ENCODE measurements at regions not wholly inside any gene's neighbourhood (a gene's known extent, or its start where the extent isn't known, plus 50 kb on each side); places are given as distances from the start of the nearest gene placed in this dataset.

DNA sequence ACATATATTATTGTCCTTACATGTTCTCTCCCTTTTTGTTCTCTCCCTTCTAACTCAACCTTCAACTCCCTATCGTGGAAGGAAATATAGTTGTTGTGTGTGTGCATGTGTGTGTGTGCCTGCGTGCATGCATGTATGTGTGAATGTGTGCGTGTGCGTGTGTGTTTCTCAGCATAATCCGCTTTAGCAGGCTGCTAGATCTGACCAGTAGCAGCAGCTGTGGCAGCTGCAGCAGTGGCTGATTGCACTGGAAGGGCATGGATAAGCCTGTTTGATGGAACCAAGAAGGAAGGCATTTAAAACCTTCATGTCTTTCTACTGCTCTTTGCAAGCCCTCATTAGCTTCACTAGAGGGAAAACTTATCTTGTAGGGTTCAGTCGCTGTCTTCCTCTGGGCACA is 65.6 kb upstream of the IRF2BP2 start:
- H3K4me1 ChIP-seq (ENCODE audit: insufficient read depth, low read length, severe bottlenecking): peaks cover 31% of the 10 kb centered on the region

DNA sequence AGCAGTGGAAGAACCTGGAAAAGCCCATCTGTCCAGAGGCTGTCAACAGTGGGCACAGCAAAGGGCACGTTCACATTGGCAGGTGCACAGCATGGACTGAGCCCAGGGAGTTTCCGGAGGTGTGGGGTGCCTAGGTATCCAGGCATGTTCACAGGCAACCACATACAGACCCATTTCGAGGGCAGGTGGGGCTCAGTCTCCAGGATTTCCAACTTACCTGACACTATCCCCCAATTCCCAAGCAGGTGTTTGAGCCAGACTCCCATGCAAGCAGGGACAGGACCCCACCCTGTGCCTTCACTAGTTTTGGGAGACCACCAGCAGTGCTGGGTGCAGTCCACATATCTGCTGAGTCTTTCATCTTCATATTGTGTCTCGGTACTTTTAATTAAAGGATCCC is 65.0 kb upstream of the IRF2BP2 start:
- Histone ChIP-seq H3K4me1 (ENCODE audit: insufficient read depth, low read length, severe bottlenecking) (peaks cover 28% of the 10 kb centered on the region), H3K4me2 (ENCODE audit: low read length) (no peak overlapping the region), H2AFZ (ENCODE audit: low read length) (no peak overlapping the region), H4K20me1 (ENCODE audit: insufficient read depth, low read length) (no peaks in the 10 kb centered on the region), H3K4me3 (ENCODE audit: low read depth, low read length, poor library complexity, severe bottlenecking) (no peak overlapping the region), H3K9me3 (ENCODE audit: low read length) (no peaks in the 10 kb centered on the region), H3K36me3 (ENCODE audit: insufficient read depth, low read length) (no peaks in the 10 kb centered on the region), H3K9me2 (ENCODE audit: low read depth, low read length) (no peaks in the 10 kb centered on the region), H3K9ac (ENCODE audit: low read length) (no peak overlapping the region), H3K79me2 (ENCODE audit: insufficient read depth, low read length) (no peaks in the 10 kb centered on the region), H3K27me3 (ENCODE audit: insufficient read depth, low read length) (no peaks in the 10 kb centered on the region), H3K27ac (ENCODE audit: low read depth, low read length, poor library complexity, severe bottlenecking) (no peak overlapping the region), H3F3A (ENCODE audit: insufficient read depth, low read length) (no peaks in the 10 kb centered on the region)
- TF ChIP-seq, protein P1, sequence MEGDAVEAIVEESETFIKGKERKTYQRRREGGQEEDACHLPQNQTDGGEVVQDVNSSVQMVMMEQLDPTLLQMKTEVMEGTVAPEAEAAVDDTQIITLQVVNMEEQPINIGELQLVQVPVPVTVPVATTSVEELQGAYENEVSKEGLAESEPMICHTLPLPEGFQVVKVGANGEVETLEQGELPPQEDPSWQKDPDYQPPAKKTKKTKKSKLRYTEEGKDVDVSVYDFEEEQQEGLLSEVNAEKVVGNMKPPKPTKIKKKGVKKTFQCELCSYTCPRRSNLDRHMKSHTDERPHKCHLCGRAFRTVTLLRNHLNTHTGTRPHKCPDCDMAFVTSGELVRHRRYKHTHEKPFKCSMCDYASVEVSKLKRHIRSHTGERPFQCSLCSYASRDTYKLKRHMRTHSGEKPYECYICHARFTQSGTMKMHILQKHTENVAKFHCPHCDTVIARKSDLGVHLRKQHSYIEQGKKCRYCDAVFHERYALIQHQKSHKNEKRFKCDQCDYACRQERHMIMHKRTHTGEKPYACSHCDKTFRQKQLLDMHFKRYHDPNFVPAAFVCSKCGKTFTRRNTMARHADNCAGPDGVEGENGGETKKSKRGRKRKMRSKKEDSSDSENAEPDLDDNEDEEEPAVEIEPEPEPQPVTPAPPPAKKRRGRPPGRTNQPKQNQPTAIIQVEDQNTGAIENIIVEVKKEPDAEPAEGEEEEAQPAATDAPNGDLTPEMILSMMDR (IDR thresholded peaks at IDR 0.05; ENCODE audit: low read length): no peak
- TF ChIP-seq EZH2 (IDR thresholded peaks at IDR 0.05; ENCODE audit: borderline replicate concordance, low read length): no peak

More for the DNA sequence above, 65.6 kb upstream of the IRF2BP2 start:
- H3F3A ChIP-seq (ENCODE audit: insufficient read depth, low read length): no peaks in the 10 kb centered on the region
- H3K4me2 ChIP-seq (ENCODE audit: low read length): peak overlapping the region; percentile 78
- no peaks in the 10 kb centered on the region for H3K79me2 ChIP-seq (ENCODE audit: insufficient read depth, low read length)
- no peaks in the 10 kb centered on the region for H3K9me3 ChIP-seq (ENCODE audit: low read length)
- H3K4me3 ChIP-seq (ENCODE audit: low read depth, low read length, poor library complexity, severe bottlenecking): peak overlapping the region; percentile 60
- no peaks in the 10 kb centered on the region for H3K27me3 ChIP-seq (ENCODE audit: insufficient read depth, low read length)
- H3K9me2 ChIP-seq (ENCODE audit: low read depth, low read length): no peaks in the 10 kb centered on the region
- no peaks in the 10 kb centered on the region for H3K36me3 ChIP-seq (ENCODE audit: insufficient read depth, low read length)
- no peaks in the 10 kb centered on the region for H4K20me1 ChIP-seq (ENCODE audit: insufficient read depth, low read length)
- H3K27ac ChIP-seq (ENCODE audit: low read depth, low read length, poor library complexity, severe bottlenecking): no peak overlapping the region
- H3K9ac ChIP-seq (ENCODE audit: low read length): peak overlapping the region; percentile 49; the same call in 1 of the 2 replicates
- TF ChIP-seq, protein P1 (IDR thresholded peaks at IDR 0.05; ENCODE audit: low read length): no peak
- no peak for TF ChIP-seq EZH2 (IDR thresholded peaks at IDR 0.05; ENCODE audit: borderline replicate concordance, low read length)
- H2AFZ ChIP-seq (ENCODE audit: low read length): peak overlapping the region; percentile 24

DNA sequence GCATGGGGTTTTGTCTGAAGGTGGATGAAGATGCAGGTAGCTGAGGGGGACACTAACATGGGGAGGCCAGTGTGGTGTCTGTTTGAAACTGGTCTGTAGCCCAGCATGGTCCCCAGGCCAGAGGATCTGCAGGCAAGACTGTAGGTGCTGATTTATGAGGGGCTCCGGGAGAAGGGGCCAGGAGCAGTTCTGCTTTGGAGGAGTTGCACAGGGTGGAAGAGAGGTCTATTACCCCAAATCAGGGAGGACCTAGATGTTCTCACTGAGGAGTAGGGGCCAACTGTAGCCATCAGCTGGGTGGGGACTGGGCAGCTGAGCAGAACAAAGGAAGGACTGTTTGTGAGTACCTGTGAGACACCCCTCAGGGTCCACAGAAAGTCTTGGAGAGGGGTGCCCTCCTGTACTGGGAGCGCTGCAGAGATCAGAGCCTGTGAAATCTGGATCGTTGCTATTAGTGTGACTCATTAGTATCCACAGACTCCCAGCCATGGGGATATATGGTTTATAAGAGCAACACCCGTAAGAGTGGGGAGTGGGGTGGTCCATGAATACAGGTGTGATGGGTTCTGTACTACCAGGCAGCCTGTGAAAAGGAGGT is 64.3 kb upstream of the IRF2BP2 start:
- H3K4me1 ChIP-seq (ENCODE audit: insufficient read depth, low read length, severe bottlenecking): peaks cover 28% of the 10 kb centered on the region
- no peaks in the 10 kb centered on the region for H3K9me2 ChIP-seq (ENCODE audit: low read depth, low read length)
- H3K9me3 ChIP-seq (ENCODE audit: low read length): no peaks in the 10 kb centered on the region
- no peak overlapping the region for H3K27ac ChIP-seq (ENCODE audit: low read depth, low read length, poor library complexity, severe bottlenecking)
- no peak overlapping the region for H3K9ac ChIP-seq (ENCODE audit: low read length)
- H3K79me2 ChIP-seq (ENCODE audit: insufficient read depth, low read length): no peaks in the 10 kb centered on the region
- no peak for TF ChIP-seq EZH2 (IDR thresholded peaks at IDR 0.05; ENCODE audit: borderline replicate concordance, low read length)
- TF ChIP-seq, protein P1 (IDR thresholded peaks at IDR 0.05; ENCODE audit: low read length): no peak
- H2AFZ ChIP-seq (ENCODE audit: low read length): no peak overlapping the region
- no peaks in the 10 kb centered on the region for H4K20me1 ChIP-seq (ENCODE audit: insufficient read depth, low read length)
- no peak overlapping the region for H3K4me2 ChIP-seq (ENCODE audit: low read length)
- H3K36me3 ChIP-seq (ENCODE audit: insufficient read depth, low read length): no peaks in the 10 kb centered on the region
- H3K27me3 ChIP-seq (ENCODE audit: insufficient read depth, low read length): no peaks in the 10 kb centered on the region
- no peak overlapping the region for H3K4me3 ChIP-seq (ENCODE audit: low read depth, low read length, poor library complexity, severe bottlenecking)
- H3F3A ChIP-seq (ENCODE audit: insufficient read depth, low read length): no peaks in the 10 kb centered on the region
